ENCODE measurements at regions not wholly inside any gene's neighbourhood (a gene's known extent, or its start where the extent isn't known, plus 50 kb on each side); places are given as distances from the start of the nearest gene placed in this dataset.

GRCh38 chr2:199128476-199129229 is 329.1 kb downstream of the SATB2 start:
- Histone ChIP-seq H3K27ac (ENCODE audit: extremely low read depth, low read depth, low read length) (no peak overlapping the region), H3K9ac (ENCODE audit: insufficient read depth in 1 of 2, low read depth in 2 of 2, low read length in 2 of 2) (no peak overlapping the region), H3K36me3 (ENCODE audit: control insufficient read depth, insufficient read depth, low read length) (no peaks in the 10 kb centered on the region), H2AFZ (ENCODE audit: low read depth, low read length) (no peak overlapping the region), H4K20me1 (replicated peaks; ENCODE audit: control insufficient read depth, insufficient read depth, low read length) (no peaks in the 10 kb centered on the region), H3K4me2 (ENCODE audit: insufficient read depth, low read length) (no peak overlapping the region), H3K4me1 (replicated peaks in 1 of 2; ENCODE audit: control insufficient read depth in 2 of 2, insufficient read depth in 2 of 2, low read length in 2 of 2) (no peaks in the 10 kb centered on the region), H3K4me3 (no peak overlapping the region), H3K79me2 (ENCODE audit: control insufficient read depth, insufficient read depth, low read length) (no peaks in the 10 kb centered on the region), H3K9me3 (replicated peaks; ENCODE audit: control insufficient read depth, insufficient read depth, low read depth, low read length) (no peaks in the 10 kb centered on the region), H3K9me1 (ENCODE audit: control insufficient read depth, insufficient read depth, low read length) (no peaks in the 10 kb centered on the region), H3K27me3 (ENCODE audit: control insufficient read depth in 2 of 2, insufficient read depth in 2 of 2, low read length in 2 of 2) (no peaks in the 10 kb centered on the region)
- no peak for ATAC-seq
- CTCF ChIA-PET (ENCODE audit: low intra/inter-chr PET ratio) = no interaction called here
- POLR2A ChIA-PET = interaction anchor here (0.6 kb wide), 1 partner anchor 223 kb away, joined by 3 read pairs; no protein-coding TSS in a partner anchor
- no peak for DNase-seq (ENCODE audit: extremely low read depth in 1 of 4, low spot score in 3 of 4)
- BruUV-seq (replicated peaks) = no TSS peak
- 6% methylated on average over 3 of the region's 3 CpGs for WGBS (ENCODE audit: insufficient coverage, low coverage, missing lambda C conversion rate)
- intact Hi-C loops (cut with micrococcal nuclease) = no loop called here
- in situ Hi-C loops (cut with MboI) = no loop called here
- FAIRE-seq = no peak
- TF ChIP-seq LARP7 (IDR thresholded peaks at IDR 0.05) (no peak), BHLHE40 (IDR thresholded peaks at IDR 0.05; ENCODE audit: low read length) (no peak), ZNF133 (CRISPR knock-in tag; IDR thresholded peaks at IDR 0.05) (no peak), YY1 (IDR thresholded peaks at IDR 0.05; ENCODE audit: borderline replicate concordance in 1 of 3, control insufficient read depth in 1 of 3, extremely low read depth in 1 of 3, insufficient read depth in 3 of 3, insufficient read length in 1 of 3, insufficient replicate concordance in 2 of 3, low read depth in 1 of 3, low read length in 2 of 3) (no peak), KAT2B (IDR thresholded peaks at IDR 0.05; ENCODE audit: low read depth, low read length) (no peak), L3MBTL2 (IDR thresholded peaks at IDR 0.05) (no peak), TEAD1 (CRISPR knock-in tag; IDR thresholded peaks at IDR 0.05) (no peak), CTCF (IDR thresholded peaks at IDR 0.05 in 2 of 3, conservative IDR thresholded peaks at IDR 0.05 in 1 of 3; ENCODE audit: insufficient read depth in 2 of 3, low read depth in 1 of 3, low read length in 3 of 3) (no peak), RCOR1 (IDR thresholded peaks at IDR 0.05; ENCODE audit: borderline replicate concordance in 1 of 2, low read depth in 2 of 2, low read length in 2 of 2) (no peak), TCF3 (CRISPR knock-in tag; IDR thresholded peaks at IDR 0.05) (no peak), FUS (optimal IDR thresholded peaks at IDR 0.05; ENCODE audit: low read depth, low read length) (no peak), U2AF1 (optimal IDR thresholded peaks at IDR 0.05; ENCODE audit: low read depth, low read length) (no peak), ZNF431 (CRISPR knock-in tag; IDR thresholded peaks at IDR 0.05) (no peak), TRIM28 (IDR thresholded peaks at IDR 0.05) (no peak), KDM4B (IDR thresholded peaks at IDR 0.05; ENCODE audit: borderline replicate concordance in 2 of 2, low read depth in 1 of 2) (no peak), ZBTB5 (IDR thresholded peaks at IDR 0.05) (no peak), DNMT1 (IDR thresholded peaks at IDR 0.05) (no peak)
- TF ChIP-seq, protein P1, sequence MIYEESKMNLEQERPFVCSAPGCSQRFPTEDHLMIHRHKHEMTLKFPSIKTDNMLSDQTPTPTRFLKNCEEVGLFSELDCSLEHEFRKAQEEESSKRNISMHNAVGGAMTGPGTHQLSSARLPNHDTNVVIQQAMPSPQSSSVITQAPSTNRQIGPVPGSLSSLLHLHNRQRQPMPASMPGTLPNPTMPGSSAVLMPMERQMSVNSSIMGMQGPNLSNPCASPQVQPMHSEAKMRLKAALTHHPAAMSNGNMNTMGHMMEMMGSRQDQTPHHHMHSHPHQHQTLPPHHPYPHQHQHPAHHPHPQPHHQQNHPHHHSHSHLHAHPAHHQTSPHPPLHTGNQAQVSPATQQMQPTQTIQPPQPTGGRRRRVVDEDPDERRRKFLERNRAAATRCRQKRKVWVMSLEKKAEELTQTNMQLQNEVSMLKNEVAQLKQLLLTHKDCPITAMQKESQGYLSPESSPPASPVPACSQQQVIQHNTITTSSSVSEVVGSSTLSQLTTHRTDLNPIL (CRISPR knock-in tag; IDR thresholded peaks at IDR 0.05) = no peak
